Muscle of leg (tissue), 3 donors: ENCODE measurements at regions not wholly inside any gene's neighbourhood (a gene's known extent, or its start where the extent isn't known, plus 50 kb on each side); places are given as distances from the start of the nearest gene placed in this dataset.

ENCODE experiments used
- DNase-seq: peaks from one replicate; pipeline ENCODE4 v3.0.0; 2013
- H3K27ac ChIP-seq: one replicate; pipeline ENCODE4 v1.5.1; 2013; ENCODE audit warnings: mild to moderate bottlenecking, low read length, control low read depth
- H3K27me3 ChIP-seq: one replicate; pipeline ENCODE4 v1.6.1; 2013; ENCODE audit warnings: low read length; ENCODE audit not compliant: control insufficient read depth, insufficient read depth
- H3K36me3 ChIP-seq: one replicate; pipeline ENCODE4 v1.6.1; 2013; ENCODE audit warnings: low read length; ENCODE audit not compliant: control insufficient read depth, insufficient read depth
- H3K4me1 ChIP-seq: one replicate; pipeline ENCODE4 v1.6.1; 2013; ENCODE audit warnings: low read length; ENCODE audit not compliant: control insufficient read depth, insufficient read depth
- H3K4me3 ChIP-seq: one replicate; pipeline ENCODE4 v1.5.1; 2013; ENCODE audit warnings: low read length, control low read depth
- H3K9me3 ChIP-seq: replicated peaks from 2 replicates; pipeline ENCODE4 v1.6.1; 2013; ENCODE audit warnings: low read depth, low read length; ENCODE audit not compliant: control insufficient read depth
- WGBS: methylation state at CpG from one replicate; pipeline ENCODE4 v1.1.5; 2013; ENCODE audit warnings: missing lambda C conversion rate; ENCODE audit not compliant: insufficient coverage; 5-methylcytosine and 5-hydroxymethylcytosine counted together

GRCh38 chr4:148834804-148835631 lies 392.8 kb upstream of the NR3C2 start:
- Histone ChIP-seq H3K9me3 (no peaks in the 10 kb centered on the region), H3K27ac (no peak overlapping the region), H3K4me3 (no peak overlapping the region), H3K4me1 (peaks cover 2% of the 10 kb centered on the region), H3K27me3 (no peaks in the 10 kb centered on the region), H3K36me3 (no peaks in the 10 kb centered on the region)
- DNase-seq, result peak; percentile 66
- WGBS, result 11% methylated on average over 4 of the region's 6 CpGs

- no peaks in the 10 kb centered on the region for H3K36me3 ChIP-seq
- no peaks in the 10 kb centered on the region for H3K27me3 ChIP-seq
- H3K27ac ChIP-seq, result no peak overlapping the region
- peaks cover 2% of the 10 kb centered on the region for H3K4me1 ChIP-seq
- peak; percentile 67 for DNase-seq
- H3K4me3 ChIP-seq, result no peak overlapping the region
- no peaks in the 10 kb centered on the region for H3K9me3 ChIP-seq
Observed at GRCh38 chr4:148831945-148832344, 389.7 kb upstream of the NR3C2 start.

- peak overlapping the region; percentile 58 for H3K27ac ChIP-seq
- WGBS, result no CpG with 5 or more reads among the region's 3 CpGs
- no peaks in the 10 kb centered on the region for H3K4me1 ChIP-seq
Observed at GRCh38 chr4:148828291-148828690, 386.1 kb upstream of the NR3C2 start.

GRCh38 chr4:148827781-148828180 lies 385.6 kb upstream of the NR3C2 start:
- peak overlapping the region; percentile 58 for H3K27ac ChIP-seq
- DNase-seq, result peak; percentile 69

More at GRCh38 chr4:148828291-148828690, 386.1 kb upstream of the NR3C2 start:
- no peak overlapping the region for H3K4me3 ChIP-seq
- H3K27me3 ChIP-seq, result no peaks in the 10 kb centered on the region
- H3K36me3 ChIP-seq, result no peaks in the 10 kb centered on the region
- DNase-seq, result no peak
- no peaks in the 10 kb centered on the region for H3K9me3 ChIP-seq

GRCh38 chr4:148823419-148823769 lies 381.2 kb upstream of the NR3C2 start:
- no peaks in the 10 kb centered on the region for H3K4me1 ChIP-seq
- no peaks in the 10 kb centered on the region for H3K36me3 ChIP-seq
- no peak overlapping the region for H3K27ac ChIP-seq
- WGBS, result no CpG with 5 or more reads among the region's 2 CpGs
- no peaks in the 10 kb centered on the region for H3K27me3 ChIP-seq
- no peaks in the 10 kb centered on the region for H3K9me3 ChIP-seq
- DNase-seq, result no peak
- no peak overlapping the region for H3K4me3 ChIP-seq

More at GRCh38 chr4:148827781-148828180, 385.6 kb upstream of the NR3C2 start:
- Histone ChIP-seq H3K27me3 (no peaks in the 10 kb centered on the region), H3K36me3 (no peaks in the 10 kb centered on the region), H3K4me3 (no peak overlapping the region), H3K4me1 (no peaks in the 10 kb centered on the region), H3K9me3 (no peaks in the 10 kb centered on the region)
- no CpG with 5 or more reads among the region's 2 CpGs for WGBS

- H3K4me1 ChIP-seq, result no peaks in the 10 kb centered on the region
- H3K27ac ChIP-seq, result no peak overlapping the region
- no peaks in the 10 kb centered on the region for H3K36me3 ChIP-seq
- 81% methylated on average over 2 of the region's 5 CpGs for WGBS
- H3K27me3 ChIP-seq, result no peaks in the 10 kb centered on the region
- no peaks in the 10 kb centered on the region for H3K9me3 ChIP-seq
- DNase-seq, result no peak
- no peak overlapping the region for H3K4me3 ChIP-seq
Observed at GRCh38 chr4:148822572-148823418, 380.6 kb upstream of the NR3C2 start.

GRCh38 chr4:148814030-148814429 lies 371.8 kb upstream of the NR3C2 start:
- no peak for DNase-seq
- Histone ChIP-seq H3K27me3 (no peaks in the 10 kb centered on the region), H3K9me3 (no peaks in the 10 kb centered on the region), H3K27ac (no peak overlapping the region), H3K4me1 (no peaks in the 10 kb centered on the region), H3K36me3 (no peaks in the 10 kb centered on the region), H3K4me3 (no peak overlapping the region)
- WGBS, result no CpG with 5 or more reads among the region's 1 CpG

GRCh38 chr4:148813289-148813688 lies 371.1 kb upstream of the NR3C2 start:
- H3K4me1 ChIP-seq, result no peaks in the 10 kb centered on the region
- H3K4me3 ChIP-seq, result no peak overlapping the region
- no peaks in the 10 kb centered on the region for H3K9me3 ChIP-seq
- H3K27ac ChIP-seq, result no peak overlapping the region
- H3K36me3 ChIP-seq, result no peaks in the 10 kb centered on the region
- H3K27me3 ChIP-seq, result no peaks in the 10 kb centered on the region
- DNase-seq, result no peak

GRCh38 chr4:148812101-148812500 lies 369.9 kb upstream of the NR3C2 start:
- WGBS, result no CpG with 5 or more reads among the region's 3 CpGs

GRCh38 chr4:148810461-148810860 lies 368.2 kb upstream of the NR3C2 start:
- peak; percentile 59 for DNase-seq

More at GRCh38 chr4:148812101-148812500, 369.9 kb upstream of the NR3C2 start:
- H3K4me1 ChIP-seq, result no peaks in the 10 kb centered on the region
- no peaks in the 10 kb centered on the region for H3K36me3 ChIP-seq
- peak overlapping the region; percentile 4 for H3K27ac ChIP-seq
- DNase-seq, result peak; percentile 65
- H3K4me3 ChIP-seq, result no peak overlapping the region
- H3K27me3 ChIP-seq, result no peaks in the 10 kb centered on the region
- H3K9me3 ChIP-seq, result no peaks in the 10 kb centered on the region

More at GRCh38 chr4:148810461-148810860, 368.2 kb upstream of the NR3C2 start:
- Histone ChIP-seq H3K36me3 (no peaks in the 10 kb centered on the region), H3K27ac (no peak overlapping the region), H3K4me3 (no peak overlapping the region), H3K4me1 (no peaks in the 10 kb centered on the region), H3K27me3 (no peaks in the 10 kb centered on the region), H3K9me3 (no peaks in the 10 kb centered on the region)
- WGBS, result 88% methylated on average over 1 of the region's 2 CpGs
